Fibroblast of villous mesenchyme (primary cell): ENCODE measurements at regions not wholly inside any gene's neighbourhood (a gene's known extent, or its start where the extent isn't known, plus 50 kb on each side); places are given as distances from the start of the nearest gene placed in this dataset.

Experiments used
- DNase-seq: peaks from one replicate; pipeline ENCODE4 v3.0.0-alpha.2; 2010; ENCODE audit warnings: low read depth
- H3K4me3 ChIP-seq: 2 replicates; pipeline ENCODE4 v1.5.1; 2011; ENCODE audit warnings: low read depth, mild to moderate bottlenecking, low read length
- TF ChIP-seq, protein P1 (sequence below): IDR thresholded peaks from 2 replicates; pipeline ENCODE4 v1.5.1; 2012; ENCODE audit warnings: low read depth, mild to moderate bottlenecking, low read length; ENCODE audit not compliant: insufficient read depth

DNA sequence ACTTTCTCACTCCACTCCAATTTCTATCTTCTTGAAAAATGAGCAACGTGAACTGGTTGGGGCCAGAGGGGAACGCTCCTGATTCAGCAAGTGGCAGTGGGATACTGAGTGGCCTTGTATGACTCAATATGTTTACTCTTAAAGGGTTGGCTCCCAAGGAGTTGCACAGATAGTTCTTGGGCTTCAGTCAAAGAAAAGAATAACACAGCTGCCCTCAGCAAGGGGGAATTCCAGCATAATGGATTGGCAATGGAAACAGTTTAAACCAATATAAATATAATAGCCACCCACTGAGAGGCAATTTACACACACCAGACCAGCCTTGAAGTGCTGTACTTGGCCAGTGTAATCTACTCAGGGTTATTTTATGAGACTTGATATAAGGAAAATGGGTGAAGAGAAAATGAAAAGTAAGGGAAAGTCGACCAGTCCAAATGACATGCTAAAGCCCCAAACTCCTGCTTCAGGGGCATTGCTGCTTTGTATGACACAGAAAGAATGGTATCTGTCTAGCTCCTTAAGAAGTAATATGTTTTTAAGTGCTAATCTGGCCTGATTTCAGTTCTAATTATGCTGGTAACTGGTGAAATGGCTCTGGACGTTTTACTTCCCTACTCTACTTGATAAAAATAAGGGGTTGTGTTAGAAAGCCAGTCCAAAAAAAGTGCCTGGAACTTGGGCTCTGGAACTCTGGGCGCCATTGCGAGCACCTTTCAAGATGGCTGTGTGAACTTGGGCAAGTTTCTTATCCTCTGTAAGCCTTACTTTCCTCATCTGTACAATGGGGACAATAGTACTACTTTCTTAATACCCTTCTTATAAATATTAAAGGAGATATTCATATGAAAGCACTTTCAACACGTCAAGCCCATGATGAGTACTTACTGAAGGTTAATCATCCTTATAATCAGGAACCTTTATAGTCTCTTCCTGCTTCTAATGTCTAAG, 712.9 kb upstream of the MAP3K7 start:
- DNase-seq: peak; percentile 21
- TF ChIP-seq, protein P1, sequence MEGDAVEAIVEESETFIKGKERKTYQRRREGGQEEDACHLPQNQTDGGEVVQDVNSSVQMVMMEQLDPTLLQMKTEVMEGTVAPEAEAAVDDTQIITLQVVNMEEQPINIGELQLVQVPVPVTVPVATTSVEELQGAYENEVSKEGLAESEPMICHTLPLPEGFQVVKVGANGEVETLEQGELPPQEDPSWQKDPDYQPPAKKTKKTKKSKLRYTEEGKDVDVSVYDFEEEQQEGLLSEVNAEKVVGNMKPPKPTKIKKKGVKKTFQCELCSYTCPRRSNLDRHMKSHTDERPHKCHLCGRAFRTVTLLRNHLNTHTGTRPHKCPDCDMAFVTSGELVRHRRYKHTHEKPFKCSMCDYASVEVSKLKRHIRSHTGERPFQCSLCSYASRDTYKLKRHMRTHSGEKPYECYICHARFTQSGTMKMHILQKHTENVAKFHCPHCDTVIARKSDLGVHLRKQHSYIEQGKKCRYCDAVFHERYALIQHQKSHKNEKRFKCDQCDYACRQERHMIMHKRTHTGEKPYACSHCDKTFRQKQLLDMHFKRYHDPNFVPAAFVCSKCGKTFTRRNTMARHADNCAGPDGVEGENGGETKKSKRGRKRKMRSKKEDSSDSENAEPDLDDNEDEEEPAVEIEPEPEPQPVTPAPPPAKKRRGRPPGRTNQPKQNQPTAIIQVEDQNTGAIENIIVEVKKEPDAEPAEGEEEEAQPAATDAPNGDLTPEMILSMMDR: no peak
- H3K4me3 ChIP-seq: no peak overlapping the region

DNA sequence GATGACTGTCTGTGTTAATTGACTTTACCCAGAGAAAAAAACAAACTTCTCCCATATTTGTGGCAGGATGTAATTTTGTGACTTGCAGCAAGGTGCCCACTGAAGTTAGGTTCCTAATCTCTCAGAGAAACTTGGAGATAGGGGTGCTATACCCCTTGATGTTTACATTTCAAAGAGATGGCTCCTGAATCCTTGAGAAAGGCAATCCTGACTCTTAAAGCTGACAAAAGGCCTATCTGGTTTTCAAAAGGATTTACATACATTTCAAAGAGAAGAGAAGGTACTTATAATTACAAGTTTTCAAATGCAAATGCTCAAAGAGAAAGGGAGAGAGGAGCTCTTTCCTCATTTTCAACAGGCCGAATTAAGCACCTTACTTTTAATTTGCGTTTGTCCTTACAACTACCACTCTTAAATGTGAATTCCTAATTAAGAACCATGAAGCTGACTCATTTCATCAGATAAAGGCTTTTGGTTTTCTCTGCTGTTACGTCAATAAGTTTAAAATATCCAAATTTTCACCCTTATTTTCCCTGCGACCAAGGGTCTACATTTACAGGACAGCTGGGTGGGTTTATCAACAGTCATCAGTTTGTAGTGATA, 711.8 kb upstream of the MAP3K7 start:
- no peak for DNase-seq
- H3K4me3 ChIP-seq: no peak overlapping the region
- TF ChIP-seq, protein P1: no peak

DNA sequence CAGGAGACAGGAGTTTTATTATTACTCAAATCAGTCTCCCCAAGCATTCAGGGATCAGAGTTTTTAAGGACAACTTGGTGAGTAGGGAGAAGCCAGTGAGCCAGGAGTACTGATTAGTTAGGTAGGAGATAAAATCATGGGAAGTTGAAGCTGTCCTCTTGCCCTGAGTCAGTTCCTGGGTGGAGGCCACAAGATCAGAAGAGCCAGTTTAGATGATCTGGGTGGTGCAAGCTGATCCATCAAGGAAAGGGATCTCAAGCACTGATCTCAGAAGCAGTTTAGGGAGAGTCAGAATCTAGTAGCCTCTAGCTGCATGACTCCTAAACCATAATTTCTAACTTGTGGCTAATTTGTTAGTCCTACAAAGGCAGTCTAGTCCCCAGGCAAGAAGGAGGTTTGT, 706.5 kb upstream of the MAP3K7 start:
- TF ChIP-seq, protein P1: no peak
- DNase-seq: no peak
- H3K4me3 ChIP-seq: no peak overlapping the region

DNA sequence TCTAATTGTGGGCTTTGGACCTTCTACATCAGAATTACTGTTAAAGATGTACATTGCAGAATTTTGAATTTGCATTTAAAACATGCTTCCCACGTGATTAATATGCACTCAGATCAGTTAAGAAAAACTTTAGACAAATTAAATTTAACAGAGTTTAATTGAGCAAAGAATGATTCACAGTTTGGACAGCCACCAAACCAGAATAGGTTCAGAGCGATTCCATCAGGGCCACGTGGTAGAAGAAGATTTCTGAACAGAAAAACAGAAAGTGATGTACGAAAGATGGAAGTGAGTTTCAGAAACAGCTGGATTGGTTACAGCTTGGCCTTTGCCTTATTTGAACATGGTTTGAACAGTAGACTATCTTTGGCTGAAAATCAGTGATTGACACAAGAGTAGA, 704.2 kb upstream of the MAP3K7 start:
- no peak overlapping the region for H3K4me3 ChIP-seq
- peak; percentile 3 for DNase-seq
- TF ChIP-seq, protein P1: no peak

DNA sequence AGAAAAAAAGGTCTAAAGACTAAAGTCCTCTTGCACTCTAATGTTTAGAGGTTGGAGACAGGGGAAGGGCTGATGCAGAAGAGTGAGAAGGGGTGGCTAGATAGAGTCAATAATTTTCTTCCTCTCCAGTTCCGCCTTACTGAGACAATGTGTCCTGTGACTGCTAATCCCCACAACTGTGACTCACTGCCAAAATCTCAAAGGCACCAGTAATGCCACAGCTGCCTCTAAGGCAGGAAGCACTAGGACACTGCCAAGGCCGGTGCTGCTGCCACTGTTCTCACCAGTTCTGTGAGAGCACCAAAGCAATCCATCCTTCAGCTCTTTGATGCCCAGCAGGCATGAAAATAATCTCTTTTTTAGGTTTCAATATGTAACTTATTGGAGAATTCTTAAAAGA, 701.9 kb upstream of the MAP3K7 start:
- no peak overlapping the region for H3K4me3 ChIP-seq
- DNase-seq: no peak
- TF ChIP-seq, protein P1: no peak

DNA sequence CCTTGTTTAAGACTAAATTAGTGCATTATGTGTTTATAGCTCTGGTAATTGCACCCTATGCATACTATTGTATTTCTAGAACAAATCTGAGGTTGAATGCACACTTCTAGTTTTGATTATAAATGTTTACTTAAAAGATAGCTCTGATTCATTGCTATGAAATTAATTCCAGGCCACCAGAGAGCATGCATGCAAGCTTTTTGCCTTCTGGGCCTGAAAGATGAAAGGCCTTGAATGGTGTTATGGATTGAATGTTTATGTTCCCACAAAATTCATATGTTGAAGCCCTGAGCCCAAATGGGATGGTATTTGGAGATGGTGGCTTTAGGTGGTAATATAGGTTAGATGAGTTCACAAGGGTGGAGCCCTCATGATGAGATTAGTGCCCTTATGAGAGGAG, 695.0 kb upstream of the MAP3K7 start:
- TF ChIP-seq, protein P1: no peak
- no peak overlapping the region for H3K4me3 ChIP-seq
- no peak for DNase-seq
